Neuron (in vitro differentiated cells): ENCODE measurements at regions not wholly inside any gene's neighbourhood (a gene's known extent, or its start where the extent isn't known, plus 50 kb on each side); places are given as distances from the start of the nearest gene placed in this dataset.
"Not testable (repeated sequence)": the region's sequence is repeated elsewhere in the genome, so short reads cannot be mapped to it uniquely, and the experiment has no call there.

ENCODE experiments used
- H2AFZ ChIP-seq: one replicate; pipeline ENCODE4 v1.6.1; 2013; ENCODE audit warnings: low read depth, mild to moderate bottlenecking, inconsistent platforms, low read length, moderate library complexity
- H3K27me3 ChIP-seq: one replicate; pipeline ENCODE4 v1.6.1; 2013; ENCODE audit warnings: low read length; ENCODE audit not compliant: insufficient read depth
- H3K36me3 ChIP-seq: one replicate; pipeline ENCODE4 v1.6.1; 2013; ENCODE audit warnings: low read length; ENCODE audit not compliant: insufficient read depth
- H3K4me1 ChIP-seq: one replicate; pipeline ENCODE4 v1.6.1; 2013; ENCODE audit warnings: low read length; ENCODE audit not compliant: insufficient read depth
- H3K4me3 ChIP-seq: 2 replicates; pipeline ENCODE4 v1.5.1; 2013; ENCODE audit warnings: mild to moderate bottlenecking, low read length, moderate library complexity
- H3K9me3 ChIP-seq: one replicate; pipeline ENCODE4 v1.6.1; 2013; ENCODE audit warnings: low read length

DNA sequence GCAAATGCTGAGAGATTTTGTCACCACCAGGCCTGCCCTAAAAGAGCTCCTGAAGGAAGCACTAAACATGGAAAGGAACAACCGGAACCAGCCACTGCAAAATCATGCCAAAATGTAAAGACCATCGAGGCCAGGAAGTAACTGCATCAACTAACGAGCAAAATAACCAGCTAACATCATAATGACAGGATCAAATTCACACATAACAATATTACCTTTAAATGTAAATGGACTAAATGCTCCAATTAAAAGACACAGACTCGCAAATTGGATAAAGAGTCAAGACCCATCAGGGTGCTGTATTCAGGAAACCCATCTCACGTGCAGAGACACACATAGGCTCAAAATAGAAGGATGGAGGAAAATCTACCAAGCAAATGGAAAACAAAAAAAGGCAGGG is 387.2 kb upstream of the FAR2 start:
- not testable (repeated sequence) for H3K4me1 ChIP-seq, H3K27me3 ChIP-seq, H3K36me3 ChIP-seq, H3K9me3 ChIP-seq, H2AFZ ChIP-seq, H3K4me3 ChIP-seq

GRCh38 chr12:28766398-28766797 is 382.7 kb upstream of the FAR2 start:
- Histone ChIP-seq H2AFZ (no peak overlapping the region), H3K27me3 (no peaks in the 10 kb centered on the region), H3K36me3 (no peaks in the 10 kb centered on the region), H3K9me3 (no peaks in the 10 kb centered on the region), H3K4me3 (no peak overlapping the region), H3K4me1 (no peaks in the 10 kb centered on the region)

- Histone ChIP-seq H3K9me3 (no peaks in the 10 kb centered on the region), H2AFZ (no peak overlapping the region), H3K27me3 (no peaks in the 10 kb centered on the region), H3K4me3 (no peak overlapping the region), H3K4me1 (no peaks in the 10 kb centered on the region), H3K36me3 (no peaks in the 10 kb centered on the region)
These were observed 381.2 kb upstream of the FAR2 start for GRCh38 chr12:28767836-28768348.

DNA sequence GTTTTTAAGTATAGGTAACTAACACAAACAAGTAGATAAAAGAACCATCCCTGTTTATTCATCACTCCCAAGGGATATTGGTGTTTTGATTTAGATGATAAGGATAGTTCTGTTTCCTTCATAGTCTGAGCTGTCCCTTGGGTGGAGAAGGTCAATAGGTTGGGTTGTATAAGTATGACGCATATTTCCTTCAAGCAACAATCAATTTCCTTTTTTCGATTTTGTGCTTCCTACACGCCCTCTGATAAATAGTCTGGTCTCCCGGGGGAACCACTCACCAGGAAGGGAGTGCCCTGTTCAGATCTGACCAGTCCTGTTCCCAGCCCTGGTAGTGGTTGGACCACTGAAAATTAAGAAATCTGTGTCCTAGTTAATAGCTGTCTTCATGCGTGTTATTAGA is 378.8 kb upstream of the FAR2 start:
- H3K36me3 ChIP-seq: no peaks in the 10 kb centered on the region
- no peaks in the 10 kb centered on the region for H3K27me3 ChIP-seq
- H2AFZ ChIP-seq: no peak overlapping the region
- H3K4me3 ChIP-seq: no peak overlapping the region
- no peaks in the 10 kb centered on the region for H3K9me3 ChIP-seq
- no peaks in the 10 kb centered on the region for H3K4me1 ChIP-seq

DNA sequence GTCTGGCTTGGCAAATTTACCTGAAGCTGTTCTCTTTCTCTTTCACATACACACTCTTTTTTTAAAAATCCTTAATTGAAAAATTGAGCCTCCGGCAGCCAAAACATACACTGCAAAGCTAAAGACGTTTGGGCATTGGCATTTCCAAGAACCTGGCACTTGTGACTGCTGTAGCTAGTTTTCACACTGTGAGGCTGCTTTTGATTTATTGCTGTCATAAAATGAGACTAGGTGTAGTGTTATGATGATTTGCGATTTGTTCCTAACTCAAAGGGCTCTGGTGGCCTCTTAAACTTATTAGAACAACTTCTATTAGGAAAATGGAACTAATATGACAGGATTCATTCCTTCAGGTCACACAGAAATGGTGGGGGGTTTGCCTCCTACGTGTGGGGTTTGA is 377.1 kb upstream of the FAR2 start:
- H3K4me1 ChIP-seq: peaks cover 6% of the 10 kb centered on the region
- no peak overlapping the region for H3K4me3 ChIP-seq
- H3K9me3 ChIP-seq: no peaks in the 10 kb centered on the region
- no peaks in the 10 kb centered on the region for H3K36me3 ChIP-seq
- H3K27me3 ChIP-seq: no peaks in the 10 kb centered on the region
- no peak overlapping the region for H2AFZ ChIP-seq

GRCh38 chr12:28775556-28775955 is 373.5 kb upstream of the FAR2 start:
- Histone ChIP-seq H3K9me3 (no peaks in the 10 kb centered on the region), H3K36me3 (no peaks in the 10 kb centered on the region), H3K27me3 (no peaks in the 10 kb centered on the region), H3K4me1 (peaks cover 10% of the 10 kb centered on the region), H2AFZ (no peak overlapping the region), H3K4me3 (no peak overlapping the region)

- Histone ChIP-seq H3K4me1 (peaks cover 10% of the 10 kb centered on the region), H2AFZ (no peak overlapping the region), H3K4me3 (no peak overlapping the region), H3K36me3 (no peaks in the 10 kb centered on the region), H3K9me3 (no peaks in the 10 kb centered on the region), H3K27me3 (no peaks in the 10 kb centered on the region)
These were observed 372.9 kb upstream of the FAR2 start for GRCh38 chr12:28776220-28776619.

DNA sequence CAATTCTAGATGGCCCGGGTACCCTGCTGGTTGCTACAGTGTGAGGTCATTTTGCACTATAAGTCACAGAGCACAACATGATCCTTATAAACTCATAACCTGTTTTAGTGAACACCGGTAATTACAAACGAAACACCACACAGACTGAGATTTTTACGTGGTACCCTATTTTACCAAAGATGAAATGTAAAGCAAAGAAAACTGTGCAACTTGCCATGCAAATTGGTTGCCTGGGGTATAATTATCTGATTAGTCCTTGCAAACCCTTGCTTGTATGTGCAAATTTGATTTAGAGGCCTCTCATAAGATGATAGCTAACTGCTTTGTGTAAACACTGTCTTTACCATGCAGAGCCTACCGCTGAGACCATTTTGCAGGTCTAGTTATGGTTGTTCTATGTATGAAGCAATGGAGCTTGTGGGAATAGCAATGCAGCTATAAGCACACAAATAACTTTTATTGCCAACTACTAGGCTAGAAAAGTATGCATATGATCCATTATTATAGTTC is 372.1 kb upstream of the FAR2 start:
- peak overlapping the region; percentile 14 for H2AFZ ChIP-seq
- H3K4me1 ChIP-seq: peaks cover 10% of the 10 kb centered on the region
- H3K4me3 ChIP-seq: no peak overlapping the region
- H3K9me3 ChIP-seq: no peaks in the 10 kb centered on the region
- H3K27me3 ChIP-seq: no peaks in the 10 kb centered on the region
- H3K36me3 ChIP-seq: no peaks in the 10 kb centered on the region

GRCh38 chr12:28777603-28778365 is 371.3 kb upstream of the FAR2 start:
- H3K36me3 ChIP-seq: no peaks in the 10 kb centered on the region
- H3K4me1 ChIP-seq: peaks cover 10% of the 10 kb centered on the region
- H3K27me3 ChIP-seq: no peaks in the 10 kb centered on the region
- H2AFZ ChIP-seq: no peak overlapping the region
- no peaks in the 10 kb centered on the region for H3K9me3 ChIP-seq
- no peak overlapping the region for H3K4me3 ChIP-seq

DNA sequence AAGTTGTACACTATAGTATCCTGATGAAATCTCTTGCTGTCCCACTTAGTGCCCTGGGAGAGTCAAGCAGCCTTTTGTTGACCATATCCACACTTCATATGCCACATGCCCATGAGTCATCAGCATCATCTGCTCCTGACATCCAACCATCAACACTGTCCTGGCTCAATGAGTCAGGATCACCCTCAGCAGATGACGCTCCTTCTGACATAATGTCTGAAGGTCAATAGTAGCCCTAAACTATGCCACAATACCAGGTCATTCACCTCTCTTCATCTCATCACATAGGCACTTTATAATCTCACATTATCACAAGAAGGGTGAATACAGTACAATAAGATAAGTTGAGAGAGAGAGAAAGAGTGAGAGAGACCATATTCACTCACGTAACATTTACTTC is 369.0 kb upstream of the FAR2 start:
- peaks cover 10% of the 10 kb centered on the region for H3K4me1 ChIP-seq
- no peaks in the 10 kb centered on the region for H3K36me3 ChIP-seq
- H3K9me3 ChIP-seq: no peaks in the 10 kb centered on the region
- H2AFZ ChIP-seq: no peak overlapping the region
- no peaks in the 10 kb centered on the region for H3K27me3 ChIP-seq
- H3K4me3 ChIP-seq: no peak overlapping the region

DNA sequence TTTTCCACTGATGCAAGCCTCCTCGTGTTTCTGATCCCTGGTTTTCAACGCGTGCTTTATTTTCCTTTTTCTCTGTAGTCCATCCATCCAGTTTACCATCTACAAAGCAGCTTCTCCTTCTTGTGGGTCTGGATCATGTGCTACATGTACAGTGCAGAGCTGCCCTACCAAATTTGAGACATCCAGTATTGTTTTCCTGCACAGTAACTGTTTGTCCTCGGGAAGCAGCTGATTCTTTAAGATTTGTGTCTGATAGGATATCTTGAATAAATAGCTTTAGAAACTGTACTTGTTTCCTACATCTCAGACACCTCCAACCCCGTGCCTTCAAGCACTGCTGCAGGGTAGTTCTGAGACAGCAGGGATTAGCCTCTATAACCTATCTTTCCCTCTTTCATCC is 368.1 kb upstream of the FAR2 start:
- Histone ChIP-seq H3K36me3 (no peaks in the 10 kb centered on the region), H3K4me1 (peaks cover 8% of the 10 kb centered on the region), H3K27me3 (no peaks in the 10 kb centered on the region), H3K9me3 (no peaks in the 10 kb centered on the region), H3K4me3 (no peak overlapping the region), H2AFZ (no peak overlapping the region)

DNA sequence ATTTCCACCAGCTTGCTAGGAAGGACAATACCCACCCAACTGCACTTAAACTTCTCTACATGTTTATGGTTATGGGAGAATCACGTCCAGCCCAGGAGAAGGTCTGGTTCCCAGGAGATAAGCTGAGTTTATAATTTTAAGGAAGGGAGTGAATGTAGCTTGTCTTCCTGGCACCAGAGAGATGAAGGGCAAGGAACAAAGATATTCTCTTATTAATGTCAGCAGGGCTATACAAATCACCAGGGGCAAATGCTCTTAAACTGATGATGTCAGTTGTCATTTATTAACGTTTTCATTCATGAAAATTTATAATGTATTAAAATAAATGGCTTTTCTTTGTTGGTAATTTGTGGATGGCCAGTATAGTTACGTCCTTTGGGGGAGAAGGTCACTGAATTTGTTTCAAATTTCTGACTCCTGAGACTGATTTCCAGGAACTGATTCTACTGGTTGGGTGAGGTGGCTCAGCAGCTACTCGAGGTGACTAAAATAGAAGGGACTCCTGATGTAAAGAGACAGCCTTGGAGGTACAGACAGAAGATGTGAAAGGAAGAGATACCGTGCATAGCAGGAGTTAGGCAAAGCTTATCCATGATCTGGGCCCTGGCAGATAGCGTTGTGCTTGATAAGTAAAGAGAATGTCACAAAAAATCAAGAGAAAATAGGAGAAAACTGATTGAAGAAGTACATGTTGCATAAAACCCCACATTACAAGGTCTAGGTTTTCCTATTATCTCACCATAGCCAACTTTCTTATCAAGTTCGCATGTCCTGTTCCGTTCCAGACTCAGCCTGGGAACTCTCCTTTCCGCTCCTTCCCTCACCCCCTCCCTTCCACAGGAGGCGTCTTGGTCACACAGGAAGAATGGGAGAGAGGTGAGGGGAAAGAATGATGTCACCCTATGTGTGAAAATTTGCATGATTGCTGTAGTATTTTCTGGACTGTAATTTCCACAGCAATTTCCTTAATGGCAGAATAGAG is 367.1 kb upstream of the FAR2 start:
- H2AFZ ChIP-seq: no peak overlapping the region
- no peak overlapping the region for H3K4me3 ChIP-seq
- peaks cover 5% of the 10 kb centered on the region for H3K4me1 ChIP-seq
- no peaks in the 10 kb centered on the region for H3K36me3 ChIP-seq
- no peaks in the 10 kb centered on the region for H3K9me3 ChIP-seq
- H3K27me3 ChIP-seq: no peaks in the 10 kb centered on the region

DNA sequence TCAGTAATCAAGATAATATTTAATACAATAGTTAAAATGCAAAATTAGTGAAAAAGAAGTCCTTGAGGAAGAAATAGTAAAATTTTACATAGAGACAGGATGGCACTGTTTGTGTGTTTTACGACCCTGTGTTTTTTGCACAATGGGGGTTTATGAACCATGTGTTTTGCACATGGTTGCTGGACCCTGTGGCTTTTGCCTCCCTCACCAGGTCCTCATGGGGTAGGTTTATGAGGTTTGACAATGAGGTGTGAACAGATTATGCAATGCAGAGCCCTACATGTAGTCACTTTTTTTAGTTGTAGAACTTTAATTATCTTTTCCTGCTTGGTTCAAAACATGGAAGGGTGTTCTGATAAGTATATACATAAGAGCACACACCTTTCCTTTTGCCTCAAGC is 366.3 kb upstream of the FAR2 start:
- Histone ChIP-seq H3K4me1 (peaks cover 5% of the 10 kb centered on the region), H3K27me3 (no peaks in the 10 kb centered on the region), H2AFZ (no peak overlapping the region), H3K36me3 (no peaks in the 10 kb centered on the region), H3K4me3 (no peak overlapping the region), H3K9me3 (no peaks in the 10 kb centered on the region)
